Body of pancreas (tissue), 4 donors: ENCODE measurements at regions not wholly inside any gene's neighbourhood (a gene's known extent, or its start where the extent isn't known, plus 50 kb on each side); places are given as distances from the start of the nearest gene placed in this dataset.

ENCODE experiments used
- CTCF ChIP-seq, 7 experiments: fragments of 450-650 bp in 4 of 7; fragments of 200-600 bp in 3 of 7; sonication (generic) in 3 of 7; IDR thresholded peaks; one replicate each; pipeline ENCODE4 v1.5.1; 2016 to 2019; ENCODE audit warnings: antibody characterized with exemption in 7 of 7
- POLR2A ChIP-seq, 3 donors: fragments of 450-650 bp; IDR thresholded peaks; one replicate each; pipeline ENCODE4 v1.6.1; 2016; ENCODE audit warnings: antibody characterized with exemption in 3 of 3, mild to moderate bottlenecking in 2 of 3

GRCh38 chr13:112188298-112188610 lies 121.3 kb downstream of the SOX1 start:
- TF ChIP-seq CTCF (IDR thresholded peaks at IDR 0.05), result no peak
- no peak for TF ChIP-seq POLR2A (IDR thresholded peaks at IDR 0.05)
